K562 (cell line): ENCODE measurements at regions not wholly inside any gene's neighbourhood (a gene's known extent, or its start where the extent isn't known, plus 50 kb on each side); places are given as distances from the start of the nearest gene placed in this dataset.

Experiments used
- ATAC-seq: fragments of 200-7000 bp; cut with Tn5 transposase; 3 replicates; pipeline ENCODE4 v1.9.1; 2020; ENCODE audit warnings: moderate library complexity
- BruUV-seq: library from RNA; stranded (reverse); fragments of 400-500 nt; replicated peaks from 2 replicates; lab custom pipeline; 2021; lab: Mats Ljungman, UMichigan
- CTCF ChIA-PET: fragments of 300-600 bp; formaldehyde crosslinking; extraction: SDS; loops from one replicate; lab custom pipeline; 2021; ENCODE audit warnings: low intra/inter-chr PET ratio; lab: Yijun Ruan, JAX
- POLR2A ChIA-PET: fragments of 300-600, 350-650 bp; sonication (Branson Sonifier 250); formaldehyde crosslinking; extraction: SDS; loops from one replicate; lab custom pipeline; 2021; ENCODE audit warnings: antibody characterized with exemption, inconsistent platforms; lab: Yijun Ruan, JAX
- DNase-seq, 4 experiments: peaks; one replicate each; pipeline versions ENCODE4 v3.0.0 to v3.0.0-alpha.2; 2011 to 2018; ENCODE audit warnings: low spot score in 3 of 4, mixed read lengths in 3 of 4; ENCODE audit errors: extremely low read depth in 1 of 4
- FAIRE-seq: peaks from 2 replicates; lab custom pipeline; 2011; peaks lifted over from hg19 to GRCh38; lab: Jason Lieb, UNC
- H2AFZ ChIP-seq: 2 replicates; pipeline ENCODE4 v1.6.0; 2011; ENCODE audit warnings: low read depth, low read length, control low read depth, inconsistent platforms
- H3K27ac ChIP-seq: fragments of 200-600 bp; 3 replicates; pipeline ENCODE4 v1.8.0; 2011; ENCODE audit warnings: low read depth, mild to moderate bottlenecking, control low read depth, inconsistent platforms, low read length, moderate library complexity, mixed read lengths; ENCODE audit errors: extremely low read depth
- H3K27me3 ChIP-seq, 2 experiments: fragments of 300-600 bp in 1 of 2; 2 replicates in 1 of 2; 3 replicates in 1 of 2; pipeline versions ENCODE4 v1.6.0 to v1.8.0; 2011; ENCODE audit warnings: inconsistent platforms in 2 of 2, low read length in 2 of 2, mild to moderate bottlenecking in 1 of 2, mixed read lengths in 1 of 2, moderate library complexity in 1 of 2; ENCODE audit not compliant: control insufficient read depth in 2 of 2, insufficient read depth in 2 of 2
- H3K36me3 ChIP-seq: fragments of 300-600 bp; 3 replicates; pipeline ENCODE4 v1.8.0; 2011; ENCODE audit warnings: mild to moderate bottlenecking, low read length, inconsistent platforms; ENCODE audit not compliant: control insufficient read depth, insufficient read depth
- H3K4me1 ChIP-seq, 2 experiments: fragments of 200-600 bp in 1 of 2; replicated peaks in 1 of 2; 2 replicates in 1 of 2; 3 replicates in 1 of 2; pipeline versions ENCODE4 v1.5.1 to v1.8.0; 2011; ENCODE audit warnings: inconsistent platforms in 2 of 2, low read length in 2 of 2, mild to moderate bottlenecking in 1 of 2, mixed read lengths in 1 of 2, moderate library complexity in 1 of 2; ENCODE audit not compliant: control insufficient read depth in 2 of 2, insufficient read depth in 2 of 2
- H3K4me2 ChIP-seq: 2 replicates; pipeline ENCODE4 v1.6.1; 2011; ENCODE audit warnings: low read length, control low read depth, inconsistent platforms, mixed read lengths; ENCODE audit not compliant: insufficient read depth
- H3K4me3 ChIP-seq: fragments of 200-600 bp; sonication (generic), shearing (Covaris generic); 2 replicates; pipeline ENCODE4 v1.5.1; 2016; ENCODE audit warnings: control low read depth, inconsistent platforms
- H3K79me2 ChIP-seq: fragments of 200-600 bp; 3 replicates; pipeline ENCODE4 v1.8.0; 2011; ENCODE audit warnings: low read length, inconsistent platforms; ENCODE audit not compliant: control insufficient read depth, insufficient read depth
- H3K9ac ChIP-seq, 2 experiments: 2 replicates each; pipeline versions ENCODE4 v1.6.0 to v1.6.1; 2011; ENCODE audit warnings: low read depth in 2 of 2, low read length in 2 of 2, control low read depth in 1 of 2, inconsistent platforms in 1 of 2, mild to moderate bottlenecking in 1 of 2, mixed read lengths in 1 of 2; ENCODE audit not compliant: insufficient read depth in 1 of 2
- H3K9me1 ChIP-seq: one replicate; pipeline ENCODE4 v1.6.0; 2011; ENCODE audit warnings: inconsistent platforms, mild to moderate bottlenecking, low read length, moderate library complexity; ENCODE audit not compliant: control insufficient read depth, insufficient read depth
- H3K9me3 ChIP-seq: replicated peaks from 2 replicates; pipeline ENCODE4 v1.5.1; 2011; ENCODE audit warnings: low read depth, low read length, inconsistent platforms; ENCODE audit not compliant: control insufficient read depth, insufficient read depth
- H4K20me1 ChIP-seq: replicated peaks from 2 replicates; pipeline ENCODE4 v1.6.1; 2011; ENCODE audit warnings: low read length, inconsistent platforms, mixed read lengths; ENCODE audit not compliant: control insufficient read depth, insufficient read depth
- HNRNPUL1 ChIP-seq: fragments of 200-400 bp; formaldehyde crosslinking; IDR thresholded peaks from 2 replicates; pipeline ENCODE4 v1.6.1; 2017; ENCODE audit warnings: low read length
- IFI16 ChIP-seq: fragments of 250-450 bp; sonication (Bioruptor Pico); IDR thresholded peaks from 2 replicates; pipeline ENCODE4 v2.1.2; 2022; ENCODE audit warnings: mild to moderate bottlenecking, inconsistent platforms
- JUND ChIP-seq, 2 experiments: IDR thresholded peaks; 2 replicates in 1 of 2; 3 replicates in 1 of 2; pipeline ENCODE4 v1.6.1; 2011; ENCODE audit warnings: borderline replicate concordance in 2 of 2, low read depth in 2 of 2, low read length in 2 of 2, improper control_type of control experiment in 1 of 2, missing biosample characterization in 1 of 2, missing genetic modification characterization in 1 of 2, missing genetic modification reagents in 1 of 2
- NCOA2 ChIP-seq, 2 experiments: fragments of 450-650 bp; IDR thresholded peaks; 2 replicates each; pipeline ENCODE4 v1.6.1; 2018; ENCODE audit warnings: mild to moderate bottlenecking in 2 of 2, moderate library complexity in 1 of 2; ENCODE audit not compliant: partially characterized antibody in 2 of 2
- NKRF ChIP-seq: fragments of 450-650 bp; IDR thresholded peaks from 2 replicates; pipeline ENCODE4 v1.6.1; 2016; ENCODE audit warnings: borderline replicate concordance
- THRAP3 ChIP-seq: fragments of 450-650 bp; IDR thresholded peaks from 2 replicates; pipeline ENCODE4 v1.6.1; 2016; ENCODE audit warnings: mild to moderate bottlenecking, inconsistent platforms, borderline replicate concordance
- XRCC5 ChIP-seq: fragments of 200-400 bp; formaldehyde crosslinking; IDR thresholded peaks from 2 replicates; pipeline ENCODE4 v1.6.1; 2017; ENCODE audit warnings: low read depth, mild to moderate bottlenecking, low read length
- ZFX ChIP-seq: sonication (generic); formaldehyde crosslinking; IDR thresholded peaks from 2 replicates; pipeline ENCODE4 v1.8.0; 2022; ENCODE audit warnings: mild to moderate bottlenecking, missing genetic modification reagents, moderate library complexity
- ZNF41 ChIP-seq: fragments of 250-450 bp; sonication (Bioruptor Pico); conservative IDR thresholded peaks from 2 replicates; pipeline ENCODE4 v1.4.0; 2020; ENCODE audit warnings: mild to moderate bottlenecking
- ZNF695 ChIP-seq: fragments of 450-650 bp; formaldehyde crosslinking; IDR thresholded peaks from 2 replicates; pipeline ENCODE4 v1.4.0; 2020; ENCODE audit warnings: mild to moderate bottlenecking, moderate library complexity
- WGBS: fragments of 100-300 bp; shearing (Covaris generic); methylation state at CpG from one replicate; pipeline ENCODE4 v1.1.6; 2016; ENCODE audit warnings: low coverage, mixed read lengths; ENCODE audit not compliant: insufficient coverage; ENCODE audit errors: missing lambda C conversion rate; 5-methylcytosine and 5-hydroxymethylcytosine counted together
- in situ Hi-C: fragments of 300-500 bp; cut with MboI; formaldehyde crosslinking; loops from 4 replicates; pipeline ENCODE4 v1.15.0; 2018; ENCODE audit warnings: inconsistent platforms, mixed read lengths
- intact Hi-C: fragments of 100-400 bp; cut with micrococcal nuclease; formaldehyde crosslinking; loops from 2 replicates; pipeline ENCODE4 v1.14.2; 2022
- TF ChIP-seq, protein P1 (sequence below): fragments of 250-450 bp; sonication (Bioruptor Pico); IDR thresholded peaks from 2 replicates; pipeline ENCODE4 v1.5.0; 2022; ENCODE audit warnings: mild to moderate bottlenecking

DNA sequence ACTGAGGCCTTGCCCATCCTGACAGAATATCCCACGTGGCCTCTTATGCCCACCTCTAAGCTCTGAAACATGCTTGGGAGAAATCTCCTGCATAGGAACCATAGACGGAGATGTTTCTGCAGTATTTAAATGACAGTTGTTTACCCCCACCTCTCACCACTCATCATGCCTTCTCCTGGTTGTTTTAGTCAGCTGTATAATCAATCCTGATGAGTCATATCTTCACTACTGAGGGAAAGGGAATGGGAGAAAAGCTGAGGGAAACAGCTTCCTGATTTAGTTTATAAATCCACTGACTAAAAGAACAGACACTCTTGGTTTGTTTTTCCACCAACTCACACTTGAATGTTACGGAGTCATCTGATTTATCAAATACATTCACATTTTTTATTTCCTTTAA lies 113.2 kb upstream of the TENT5A start:
- in situ Hi-C loops (no loop called here), intact Hi-C loops (no loop called here)
- BruUV-seq, result no TSS peak
- H4K20me1 ChIP-seq, result no peaks in the 10 kb centered on the region
- ATAC-seq, result no peak
- H3K9me1 ChIP-seq, result no peaks in the 10 kb centered on the region
- H3K36me3 ChIP-seq, result no peaks in the 10 kb centered on the region
- no peak overlapping the region for H2AFZ ChIP-seq
- no peak for DNase-seq
- 0% methylated on average over 3 of the region's 3 CpGs for WGBS
- no peaks in the 10 kb centered on the region for H3K9me3 ChIP-seq
- no peak overlapping the region for H3K27ac ChIP-seq
- H3K27me3 ChIP-seq, result no peaks in the 10 kb centered on the region
- no peak overlapping the region for H3K4me2 ChIP-seq
- H3K79me2 ChIP-seq, result no peaks in the 10 kb centered on the region
- no peak overlapping the region for H3K4me3 ChIP-seq
- ChIA-PET POLR2A (interaction anchor here (0.9 kb wide), 1 partner anchor 16 kb away, joined by 3 read pairs; no protein-coding TSS in a partner anchor), CTCF (no interaction called here)
- no peak overlapping the region for H3K9ac ChIP-seq
- no peak for FAIRE-seq
- TF ChIP-seq JUND (IDR thresholded peaks at IDR 0.05; ENCODE audit: borderline replicate concordance, low read depth, low read length) (no peak), JUND (tag; IDR thresholded peaks at IDR 0.05; ENCODE audit: borderline replicate concordance, low read depth, low read length) (peak; percentile 30; the same call in 1 of the 3 replicates), ZNF41 (CRISPR knock-in tag) (no peak), HNRNPUL1 (no peak), ZNF695 (CRISPR knock-in tag) (no peak)
- no peaks in the 10 kb centered on the region; a peak in 1 of 5 replicates for H3K4me1 ChIP-seq

- CTCF ChIA-PET, result no interaction called here
- H3K9me3 ChIP-seq, result no peaks in the 10 kb centered on the region
- no peak overlapping the region for H3K4me2 ChIP-seq
- no peak for ATAC-seq
- no peaks in the 10 kb centered on the region for H3K36me3 ChIP-seq
- H3K9me1 ChIP-seq, result no peaks in the 10 kb centered on the region
- H2AFZ ChIP-seq, result no peak overlapping the region
- H3K27me3 ChIP-seq, result no peaks in the 10 kb centered on the region
- TF ChIP-seq XRCC5, result no peak
- TF ChIP-seq ZFX (CRISPR knock-in tag), result no peak
- TF ChIP-seq, protein P1, sequence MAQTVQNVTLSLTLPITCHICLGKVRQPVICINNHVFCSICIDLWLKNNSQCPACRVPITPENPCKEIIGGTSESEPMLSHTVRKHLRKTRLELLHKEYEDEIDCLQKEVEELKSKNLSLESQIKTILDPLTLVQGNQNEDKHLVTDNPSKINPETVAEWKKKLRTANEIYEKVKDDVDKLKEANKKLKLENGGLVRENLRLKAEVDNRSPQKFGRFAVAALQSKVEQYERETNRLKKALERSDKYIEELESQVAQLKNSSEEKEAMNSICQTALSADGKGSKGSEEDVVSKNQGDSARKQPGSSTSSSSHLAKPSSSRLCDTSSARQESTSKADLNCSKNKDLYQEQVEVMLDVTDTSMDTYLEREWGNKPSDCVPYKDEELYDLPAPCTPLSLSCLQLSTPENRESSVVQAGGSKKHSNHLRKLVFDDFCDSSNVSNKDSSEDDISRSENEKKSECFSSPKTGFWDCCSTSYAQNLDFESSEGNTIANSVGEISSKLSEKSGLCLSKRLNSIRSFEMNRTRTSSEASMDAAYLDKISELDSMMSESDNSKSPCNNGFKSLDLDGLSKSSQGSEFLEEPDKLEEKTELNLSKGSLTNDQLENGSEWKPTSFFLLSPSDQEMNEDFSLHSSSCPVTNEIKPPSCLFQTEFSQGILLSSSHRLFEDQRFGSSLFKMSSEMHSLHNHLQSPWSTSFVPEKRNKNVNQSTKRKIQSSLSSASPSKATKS (CRISPR knock-in tag), result no peak
- no peak for TF ChIP-seq IFI16 (CRISPR knock-in tag)
- no peak for TF ChIP-seq THRAP3
- TF ChIP-seq NKRF, result no peak
- TF ChIP-seq NCOA2 (IDR thresholded peaks at IDR 0.05; ENCODE audit: partially characterized antibody in 2 of 2), result no peak
- TF ChIP-seq, all 486 proteins: peak for 0
- no peak overlapping the region for H3K4me3 ChIP-seq
- no peaks in the 10 kb centered on the region for H4K20me1 ChIP-seq
- DNase-seq (no peak), FAIRE-seq (no peak)
- intact Hi-C loops (no loop called here), in situ Hi-C loops (no loop called here)
- no peak overlapping the region for H3K27ac ChIP-seq
- no peaks in the 10 kb centered on the region for H3K79me2 ChIP-seq
- POLR2A ChIA-PET, result no interaction called here
- no peak overlapping the region for H3K9ac ChIP-seq
- H3K4me1 ChIP-seq, result no peaks in the 10 kb centered on the region
- WGBS, result 0% methylated on average over 2 of the region's 2 CpGs
- no TSS peak for BruUV-seq
Measured at GRCh38 chr6:81864124-81864523, 111.6 kb upstream of the TENT5A start.
